Ishikawa (cell line): ENCODE measurements at regions not wholly inside any gene's neighbourhood (a gene's known extent, or its start where the extent isn't known, plus 50 kb on each side); places are given as distances from the start of the nearest gene placed in this dataset.

Experiments
- TAF1 ChIP-seq: IDR thresholded peaks from 2 replicates; pipeline ENCODE4 v1.6.1; 2012; ENCODE audit warnings: low read depth, mild to moderate bottlenecking
- TCF12 ChIP-seq: IDR thresholded peaks from 2 replicates; pipeline ENCODE4 v1.6.1; 2012; ENCODE audit warnings: low read depth
- TF ChIP-seq, protein P1 (sequence below): IDR thresholded peaks from 2 replicates; pipeline ENCODE4 v1.6.1; 2012; ENCODE audit warnings: low read depth, mild to moderate bottlenecking

DNA sequence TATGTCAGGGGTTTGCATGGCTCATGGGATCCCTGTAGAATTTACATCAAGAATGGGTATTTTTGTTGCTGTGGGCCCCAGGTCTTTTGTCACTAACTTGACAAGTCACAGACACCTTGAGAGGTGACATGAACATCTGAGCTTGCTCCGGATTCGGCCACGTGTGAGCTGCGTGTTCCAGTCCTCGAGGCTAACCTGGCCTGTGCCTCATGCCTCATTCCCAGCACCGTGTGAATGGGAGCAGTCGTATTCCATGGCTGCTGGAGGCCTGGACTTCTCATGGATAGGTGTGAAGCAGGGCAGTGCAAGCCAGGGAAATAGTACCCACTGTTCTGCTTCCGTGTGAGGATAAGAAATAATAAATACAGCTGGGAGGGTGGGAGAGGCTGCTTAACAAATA lies 423.5 kb downstream of the OCA2 start:
- TF ChIP-seq TCF12 (no peak), TAF1 (no peak)
- TF ChIP-seq, protein P1, sequence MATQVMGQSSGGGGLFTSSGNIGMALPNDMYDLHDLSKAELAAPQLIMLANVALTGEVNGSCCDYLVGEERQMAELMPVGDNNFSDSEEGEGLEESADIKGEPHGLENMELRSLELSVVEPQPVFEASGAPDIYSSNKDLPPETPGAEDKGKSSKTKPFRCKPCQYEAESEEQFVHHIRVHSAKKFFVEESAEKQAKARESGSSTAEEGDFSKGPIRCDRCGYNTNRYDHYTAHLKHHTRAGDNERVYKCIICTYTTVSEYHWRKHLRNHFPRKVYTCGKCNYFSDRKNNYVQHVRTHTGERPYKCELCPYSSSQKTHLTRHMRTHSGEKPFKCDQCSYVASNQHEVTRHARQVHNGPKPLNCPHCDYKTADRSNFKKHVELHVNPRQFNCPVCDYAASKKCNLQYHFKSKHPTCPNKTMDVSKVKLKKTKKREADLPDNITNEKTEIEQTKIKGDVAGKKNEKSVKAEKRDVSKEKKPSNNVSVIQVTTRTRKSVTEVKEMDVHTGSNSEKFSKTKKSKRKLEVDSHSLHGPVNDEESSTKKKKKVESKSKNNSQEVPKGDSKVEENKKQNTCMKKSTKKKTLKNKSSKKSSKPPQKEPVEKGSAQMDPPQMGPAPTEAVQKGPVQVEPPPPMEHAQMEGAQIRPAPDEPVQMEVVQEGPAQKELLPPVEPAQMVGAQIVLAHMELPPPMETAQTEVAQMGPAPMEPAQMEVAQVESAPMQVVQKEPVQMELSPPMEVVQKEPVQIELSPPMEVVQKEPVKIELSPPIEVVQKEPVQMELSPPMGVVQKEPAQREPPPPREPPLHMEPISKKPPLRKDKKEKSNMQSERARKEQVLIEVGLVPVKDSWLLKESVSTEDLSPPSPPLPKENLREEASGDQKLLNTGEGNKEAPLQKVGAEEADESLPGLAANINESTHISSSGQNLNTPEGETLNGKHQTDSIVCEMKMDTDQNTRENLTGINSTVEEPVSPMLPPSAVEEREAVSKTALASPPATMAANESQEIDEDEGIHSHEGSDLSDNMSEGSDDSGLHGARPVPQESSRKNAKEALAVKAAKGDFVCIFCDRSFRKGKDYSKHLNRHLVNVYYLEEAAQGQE = no peak
